H1 (cell line): ENCODE measurements at regions not wholly inside any gene's neighbourhood (a gene's known extent, or its start where the extent isn't known, plus 50 kb on each side); places are given as distances from the start of the nearest gene placed in this dataset.

Experiments
- KDM5A ChIP-seq: fragments of 200-600 bp; IDR thresholded peaks from 2 replicates; pipeline ENCODE4 v1.7.1; 2012; ENCODE audit warnings: mild to moderate bottlenecking, low read length, inconsistent platforms, mixed read lengths
- NANOG ChIP-seq: IDR thresholded peaks from 2 replicates; pipeline ENCODE4 v1.6.1; 2011; ENCODE audit warnings: low read length, low read depth, mild to moderate bottlenecking, inconsistent platforms; ENCODE audit not compliant: insufficient read depth, poor library complexity, severe bottlenecking

DNA sequence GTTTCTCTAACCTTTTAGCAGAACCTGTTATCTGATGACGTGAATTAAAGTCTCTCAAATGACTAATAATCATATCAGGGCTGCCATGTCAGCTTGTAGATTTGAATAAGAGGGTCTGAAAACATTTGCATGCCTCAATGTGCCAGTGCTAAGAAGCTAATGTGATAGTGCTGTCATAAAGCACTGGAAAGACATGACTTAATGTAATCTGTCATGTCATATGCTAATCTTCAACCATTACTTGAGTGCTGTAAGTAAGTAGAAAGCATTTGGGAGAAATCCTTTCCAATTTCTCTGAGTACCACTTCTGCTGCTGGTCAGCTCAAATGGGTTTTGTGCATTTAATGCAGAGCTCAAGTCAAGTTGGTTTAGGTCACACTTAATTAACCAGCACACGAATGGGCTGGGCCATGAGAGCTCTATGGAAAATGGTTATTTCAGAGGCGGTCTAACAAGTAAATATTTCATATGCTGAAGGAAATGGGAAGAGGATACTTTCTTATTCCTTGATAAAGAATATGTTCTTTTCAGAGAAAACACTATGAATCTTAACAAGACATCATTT, 609.2 kb downstream of the LMO4 start (continued):
- TF ChIP-seq NANOG: no peak
- no peak for TF ChIP-seq KDM5A
